ENCODE measurements at regions not wholly inside any gene's neighbourhood (a gene's known extent, or its start where the extent isn't known, plus 50 kb on each side); places are given as distances from the start of the nearest gene placed in this dataset.

- no peak for TF ChIP-seq CTCF (IDR thresholded peaks at IDR 0.05; ENCODE audit: borderline replicate concordance)
- intact Hi-C loops (cut with micrococcal nuclease), result no loop called here
- no peaks in the 10 kb centered on the region for H3K36me3 ChIP-seq
- H3K27me3 ChIP-seq (ENCODE audit: low read depth), result no peaks in the 10 kb centered on the region
- no peaks in the 10 kb centered on the region for H3K4me1 ChIP-seq
- peaks cover 9% of the 10 kb centered on the region for H3K9me3 ChIP-seq (replicated peaks)
- H3K4me3 ChIP-seq, result no peak overlapping the region
- H3K27ac ChIP-seq (replicated peaks), result no peak overlapping the region
- no peak for DNase-seq
Observed at GRCh38 chr6:164286011-164286410, 871.5 kb downstream of the QKI start.

- Histone ChIP-seq H3K27ac (replicated peaks) (no peak overlapping the region), H3K4me1 (no peaks in the 10 kb centered on the region), H3K27me3 (ENCODE audit: low read depth) (no peaks in the 10 kb centered on the region), H3K36me3 (no peaks in the 10 kb centered on the region), H3K4me3 (no peak overlapping the region), H3K9me3 (replicated peaks) (no peaks in the 10 kb centered on the region)
- DNase-seq, result no peak
- TF ChIP-seq CTCF (IDR thresholded peaks at IDR 0.05; ENCODE audit: borderline replicate concordance), result no peak
- intact Hi-C loops (cut with micrococcal nuclease), result no loop called here
Observed at GRCh38 chr6:164283574-164283973, 869.1 kb downstream of the QKI start.

- intact Hi-C loops (cut with micrococcal nuclease), result no loop called here
- H3K9me3 ChIP-seq (replicated peaks), result peaks cover 13% of the 10 kb centered on the region
- no peaks in the 10 kb centered on the region for H3K4me1 ChIP-seq
- no peaks in the 10 kb centered on the region for H3K27me3 ChIP-seq (ENCODE audit: low read depth)
- H3K36me3 ChIP-seq, result no peaks in the 10 kb centered on the region
- no peak overlapping the region for H3K27ac ChIP-seq (replicated peaks)
- no peak for DNase-seq
- no peak overlapping the region for H3K4me3 ChIP-seq
- TF ChIP-seq CTCF (IDR thresholded peaks at IDR 0.05; ENCODE audit: borderline replicate concordance), result no peak
Observed at GRCh38 chr6:164276211-164276610, 861.7 kb downstream of the QKI start.

- Histone ChIP-seq H3K4me3 (no peak overlapping the region), H3K27me3 (ENCODE audit: low read depth) (no peaks in the 10 kb centered on the region), H3K27ac (replicated peaks) (no peak overlapping the region), H3K9me3 (replicated peaks) (peaks cover 13% of the 10 kb centered on the region), H3K4me1 (no peaks in the 10 kb centered on the region), H3K36me3 (no peaks in the 10 kb centered on the region)
- no peak for DNase-seq
- intact Hi-C loops (cut with micrococcal nuclease), result no loop called here
- TF ChIP-seq CTCF (IDR thresholded peaks at IDR 0.05; ENCODE audit: borderline replicate concordance), result no peak
Observed at GRCh38 chr6:164275773-164276172, 861.3 kb downstream of the QKI start.

GRCh38 chr6:164274493-164274892 is 860.0 kb downstream of the QKI start:
- H3K36me3 ChIP-seq, result no peaks in the 10 kb centered on the region
- peaks cover 13% of the 10 kb centered on the region for H3K9me3 ChIP-seq (replicated peaks)
- H3K4me1 ChIP-seq, result no peaks in the 10 kb centered on the region
- H3K4me3 ChIP-seq, result no peak overlapping the region
- no peak overlapping the region for H3K27ac ChIP-seq (replicated peaks)
- no peak for TF ChIP-seq CTCF (IDR thresholded peaks at IDR 0.05; ENCODE audit: borderline replicate concordance)
- intact Hi-C loops (cut with micrococcal nuclease), result no loop called here
- no peak for DNase-seq
- no peaks in the 10 kb centered on the region for H3K27me3 ChIP-seq (ENCODE audit: low read depth)

- TF ChIP-seq CTCF (IDR thresholded peaks at IDR 0.05; ENCODE audit: borderline replicate concordance), result no peak
- peaks cover 13% of the 10 kb centered on the region for H3K9me3 ChIP-seq (replicated peaks)
- no peaks in the 10 kb centered on the region for H3K27me3 ChIP-seq (ENCODE audit: low read depth)
- intact Hi-C loops (cut with micrococcal nuclease), result no loop called here
- H3K4me3 ChIP-seq, result no peak overlapping the region
- no peaks in the 10 kb centered on the region for H3K36me3 ChIP-seq
- H3K4me1 ChIP-seq, result no peaks in the 10 kb centered on the region
- no peak overlapping the region for H3K27ac ChIP-seq (replicated peaks)
- no peak for DNase-seq
Observed at GRCh38 chr6:164273491-164273890, 859.0 kb downstream of the QKI start.

Data from left ventricle myocardium inferior (tissue), 1 donor.